ENCODE measurements at regions not wholly inside any gene's neighbourhood (a gene's known extent, or its start where the extent isn't known, plus 50 kb on each side); places are given as distances from the start of the nearest gene placed in this dataset.

- TF ChIP-seq CTCF (IDR thresholded peaks at IDR 0.05): no peak
- no peak for TF ChIP-seq ZFX (IDR thresholded peaks at IDR 0.05; ENCODE audit: borderline replicate concordance)
Observed at GRCh38 chr20:57022306-57022705, 244.1 kb downstream of the BMP7 start.

Measured in 22Rv1 (cell line).